OCI-LY3 (cell line): ENCODE measurements at regions not wholly inside any gene's neighbourhood (a gene's known extent, or its start where the extent isn't known, plus 50 kb on each side); places are given as distances from the start of the nearest gene placed in this dataset.

Experiments
- H2AFZ ChIP-seq: fragments of 200-600, 300-600 bp; shearing (Covaris generic); 2 replicates; pipeline ENCODE4 v1.6.0; 2014; ENCODE audit warnings: antibody characterized with exemption, low read depth, low read length
- H3K27ac ChIP-seq: fragments of 200-600, 300-600 bp; sonication (generic); 2 replicates; pipeline ENCODE4 v1.5.1; 2014; ENCODE audit warnings: mild to moderate bottlenecking, low read length, moderate library complexity, mixed read lengths
- H3K27me3 ChIP-seq: fragments of 200-600, 300-600 bp; sonication (generic); 2 replicates; pipeline ENCODE4 v1.6.1; 2014; ENCODE audit warnings: low read depth, low read length, mixed read lengths
- H3K36me3 ChIP-seq: fragments of 200-600, 300-600 bp; sonication (generic); replicated peaks from 2 replicates; pipeline ENCODE3; 2014; ENCODE audit warnings: low read depth, low read length, mixed read lengths
- H3K4me1 ChIP-seq: fragments of 300-600, 200-600 bp; sonication (generic); 2 replicates; pipeline ENCODE4 v1.6.1; 2014; ENCODE audit warnings: low read length, mixed read lengths
- H3K4me2 ChIP-seq: fragments of 200-600, 300-600 bp; sonication (generic); 2 replicates; pipeline ENCODE4 v1.6.1; 2014; ENCODE audit warnings: low read length, mixed read lengths
- H3K4me3 ChIP-seq: fragments of 300-600, 200-600 bp; sonication (generic); 2 replicates; pipeline ENCODE4 v1.5.1; 2014; ENCODE audit warnings: antibody characterized with exemption, mild to moderate bottlenecking, low read length, moderate library complexity
- H3K79me2 ChIP-seq: fragments of 300-600, 200-600 bp; shearing (Covaris generic); 2 replicates; pipeline ENCODE4 v1.6.1; 2014; ENCODE audit warnings: mild to moderate bottlenecking, low read length, mixed read lengths
- H3K9ac ChIP-seq: fragments of 300-600, 200-600 bp; shearing (Covaris generic); 2 replicates; pipeline ENCODE4 v1.6.0; 2014; ENCODE audit warnings: mild to moderate bottlenecking, low read length, moderate library complexity
- H3K9me3 ChIP-seq: fragments of 200-600, 300-600 bp; shearing (Covaris generic); 2 replicates; pipeline ENCODE4 v1.6.1; 2014; ENCODE audit warnings: low read length, mixed read lengths; ENCODE audit not compliant: insufficient read depth
- H4K20me1 ChIP-seq: fragments of 200-600, 300-600 bp; sonication (generic); 2 replicates; pipeline ENCODE4 v1.6.1; 2016; ENCODE audit warnings: low read length, mixed read lengths; ENCODE audit not compliant: insufficient read depth
- CTCF ChIP-seq: fragments of 200-600, 300-600 bp; sonication (generic); IDR thresholded peaks from 2 replicates; pipeline ENCODE4 v1.5.1; 2014; ENCODE audit warnings: antibody characterized with exemption, low read length, low read depth
- EZH2phosphoT487 ChIP-seq: fragments of 200-600 bp; shearing (Covaris generic); IDR thresholded peaks from 2 replicates; pipeline ENCODE4 v1.6.1; 2018; ENCODE audit warnings: antibody characterized with exemption, mixed run types, low read depth

- Histone ChIP-seq H3K27ac (no peak overlapping the region), H3K4me1 (no peaks in the 10 kb centered on the region), H3K79me2 (no peaks in the 10 kb centered on the region), H4K20me1 (no peaks in the 10 kb centered on the region), H2AFZ (no peak overlapping the region), H3K27me3 (no peaks in the 10 kb centered on the region), H3K9ac (no peak overlapping the region), H3K36me3 (no peaks in the 10 kb centered on the region), H3K4me2 (no peak overlapping the region), H3K4me3 (no peak overlapping the region), H3K9me3 (no peaks in the 10 kb centered on the region)
- no peak for TF ChIP-seq CTCF
- no peak for TF ChIP-seq EZH2phosphoT487
These were observed 170.2 kb downstream of the AKR1D1 start for GRCh38 chr7:138246428-138246827.

GRCh38 chr7:138247081-138247480 is 170.8 kb downstream of the AKR1D1 start:
- H3K9ac ChIP-seq = no peak overlapping the region
- no peaks in the 10 kb centered on the region for H3K9me3 ChIP-seq
- no peak overlapping the region for H3K4me3 ChIP-seq
- H3K4me2 ChIP-seq = no peak overlapping the region
- no peaks in the 10 kb centered on the region for H3K4me1 ChIP-seq
- no peaks in the 10 kb centered on the region for H3K27me3 ChIP-seq
- H4K20me1 ChIP-seq = no peaks in the 10 kb centered on the region
- H2AFZ ChIP-seq = no peak overlapping the region
- no peaks in the 10 kb centered on the region for H3K36me3 ChIP-seq
- H3K27ac ChIP-seq = no peak overlapping the region
- TF ChIP-seq EZH2phosphoT487 (no peak), CTCF (no peak)
- no peaks in the 10 kb centered on the region for H3K79me2 ChIP-seq

GRCh38 chr7:138247568-138248333 is 171.5 kb downstream of the AKR1D1 start:
- Histone ChIP-seq H3K9ac (no peak overlapping the region), H3K27ac (no peak overlapping the region), H3K36me3 (no peaks in the 10 kb centered on the region), H2AFZ (no peak overlapping the region), H3K4me3 (no peak overlapping the region), H3K79me2 (no peaks in the 10 kb centered on the region), H4K20me1 (no peaks in the 10 kb centered on the region), H3K4me1 (no peaks in the 10 kb centered on the region), H3K27me3 (no peaks in the 10 kb centered on the region), H3K4me2 (no peak overlapping the region), H3K9me3 (no peaks in the 10 kb centered on the region)
- no peak for TF ChIP-seq EZH2phosphoT487
- TF ChIP-seq CTCF = no peak

- TF ChIP-seq CTCF = no peak
- TF ChIP-seq EZH2phosphoT487 = no peak
- no peaks in the 10 kb centered on the region for H3K79me2 ChIP-seq
- H3K27ac ChIP-seq = no peak overlapping the region
- no peak overlapping the region for H2AFZ ChIP-seq
- no peaks in the 10 kb centered on the region for H3K27me3 ChIP-seq
- H3K4me2 ChIP-seq = no peak overlapping the region
- no peaks in the 10 kb centered on the region for H3K36me3 ChIP-seq
- H3K4me3 ChIP-seq = no peak overlapping the region
- H3K9ac ChIP-seq = no peak overlapping the region
- H3K4me1 ChIP-seq = no peaks in the 10 kb centered on the region
- no peaks in the 10 kb centered on the region for H4K20me1 ChIP-seq
- no peaks in the 10 kb centered on the region for H3K9me3 ChIP-seq
These were observed 172.3 kb downstream of the AKR1D1 start for GRCh38 chr7:138248609-138249008.
